ENCODE measurements at regions not wholly inside any gene's neighbourhood (a gene's known extent, or its start where the extent isn't known, plus 50 kb on each side); places are given as distances from the start of the nearest gene placed in this dataset.

GRCh38 chr1:99146129-99146848, 118.0 kb upstream of the PLPPR4 start:
- ChIA-PET POLR2A (ENCODE audit: partially characterized antibody) (no interaction called here), CTCF (ENCODE audit: partially characterized antibody) (no interaction called here)
- Histone ChIP-seq H3K27ac (ENCODE audit: low read depth, low read length) (no peak overlapping the region), H3K9me3 (ENCODE audit: insufficient read depth in 2 of 2, low read depth in 1 of 2, low read length in 1 of 2) (no peaks in the 10 kb centered on the region), H3K23ac (ENCODE audit: insufficient read length) (no peak overlapping the region), H4K5ac (ENCODE audit: insufficient read length, low read depth, low read length) (no peak overlapping the region), H2BK12ac (ENCODE audit: low read depth, low read length) (no peak overlapping the region), H4K8ac (ENCODE audit: extremely low read depth, insufficient read depth, low read length) (no peak overlapping the region), H3K79me1 (ENCODE audit: low read depth, low read length) (no peaks in the 10 kb centered on the region), H3K9ac (replicated peaks in 1 of 4; ENCODE audit: extremely low read depth in 1 of 4, low read depth in 3 of 4, low read length in 3 of 4) (no peak overlapping the region), H2AFZ (ENCODE audit: low read length) (peak overlapping the region; percentile 58; the same call in 1 of the 2 replicates), H3K56ac (replicated peaks; ENCODE audit: insufficient read length, low read depth, low read length) (no peak overlapping the region), H4K91ac (replicated peaks; ENCODE audit: insufficient read length, low read length) (no peak overlapping the region), H3K4ac (replicated peaks; ENCODE audit: insufficient read length, low read depth, low read length) (no peak overlapping the region), H3K27me3 (replicated peaks in 1 of 4; ENCODE audit: control insufficient read depth in 3 of 4, extremely low read depth in 1 of 4, insufficient read depth in 3 of 4, low read length in 3 of 4) (no peaks in the 10 kb centered on the region), H2BK15ac (ENCODE audit: low read length) (no peak overlapping the region), H3K4me2 (ENCODE audit: insufficient read depth in 1 of 2, low read depth in 2 of 2, low read length in 2 of 2) (no peak overlapping the region), H2AK5ac (ENCODE audit: low read depth, low read length) (no peak overlapping the region), H3K4me3 (ENCODE audit: extremely low read depth in 1 of 4, insufficient read depth in 2 of 4, low read depth in 3 of 4, low read length in 4 of 4) (no peak overlapping the region), H3K36me3 (ENCODE audit: control insufficient read depth in 2 of 4, insufficient read depth in 4 of 4, low read length in 3 of 4) (no peaks in the 10 kb centered on the region), H2BK5ac (ENCODE audit: low read depth, low read length) (no peak overlapping the region), H3K18ac (ENCODE audit: extremely low read depth, low read length) (no peak overlapping the region), H2BK120ac (replicated peaks; ENCODE audit: low read depth, low read length) (no peak overlapping the region), H3K23me2 (ENCODE audit: low read depth, low read length) (no peaks in the 10 kb centered on the region), H3K4me1 (replicated peaks in 1 of 4; ENCODE audit: control insufficient read depth in 3 of 4, insufficient read depth in 4 of 4, low read length in 3 of 4) (no peaks in the 10 kb centered on the region), H3K79me2 (ENCODE audit: control insufficient read depth in 1 of 2, insufficient read depth in 2 of 2, low read length in 2 of 2) (no peaks in the 10 kb centered on the region), H3K14ac (ENCODE audit: insufficient read length) (no peak overlapping the region), H2BK20ac (ENCODE audit: low read length) (no peak overlapping the region), H4K20me1 (replicated peaks in 1 of 2; ENCODE audit: control insufficient read depth in 1 of 2, insufficient read depth in 2 of 2, low read length in 2 of 2) (no peaks in the 10 kb centered on the region)
- FAIRE-seq = no peak
- 92% methylated on average over 13 of the region's 15 CpGs; no CpG with 5 or more reads in 1 of the 2 experiments for WGBS, 2 experiments (ENCODE audit: extremely low coverage in 1 of 2, insufficient coverage in 1 of 2, insufficient read length in 1 of 2, insufficient replicate concordance in 2 of 2, low coverage in 1 of 2, low lambda C conversion rate in 2 of 2, missing lambda C conversion rate in 1 of 2)
- DNase-seq (ENCODE audit: low read depth in 1 of 2, low spot score in 2 of 2) = no peak
- TF ChIP-seq SP2 (IDR thresholded peaks at IDR 0.05; ENCODE audit: low read length) = no peak
- TF ChIP-seq NANOG (IDR thresholded peaks at IDR 0.05; ENCODE audit: insufficient read depth, low read depth, low read length, poor library complexity, severe bottlenecking) = no peak
- TF ChIP-seq KDM4A (IDR thresholded peaks at IDR 0.05; ENCODE audit: low read depth, low read length, severe bottlenecking) = no peak
- no peak for TF ChIP-seq KDM5A (IDR thresholded peaks at IDR 0.05; ENCODE audit: low read length)
- no peak; a peak in 1 of 4 replicates for TF ChIP-seq RAD21 (IDR thresholded peaks at IDR 0.05 in 1 of 2, conservative IDR thresholded peaks at IDR 0.05 in 1 of 2; ENCODE audit: low read depth in 2 of 2, low read length in 2 of 2)
- no peak for TF ChIP-seq RXRA (IDR thresholded peaks at IDR 0.05; ENCODE audit: insufficient read depth, low read depth, low read length)
